Brain microvascular endothelial cell (primary cell): ENCODE measurements at regions not wholly inside any gene's neighbourhood (a gene's known extent, or its start where the extent isn't known, plus 50 kb on each side); places are given as distances from the start of the nearest gene placed in this dataset.
A peak's percentile ranks its signal among the peaks of the same experiment; 100 is the strongest.

Source experiments
- DNase-seq: peaks from one replicate; pipeline ENCODE4 v3.0.0-alpha.2; 2020
- H3K27ac ChIP-seq: fragments of 250-450 bp; sonication (Bioruptor Pico); 2 replicates; pipeline ENCODE4 v1.5.1; 2020; ENCODE audit warnings: mild to moderate bottlenecking, moderate library complexity
- H3K27me3 ChIP-seq: fragments of 250-450 bp; sonication (Bioruptor Pico); replicated peaks from 2 replicates; pipeline ENCODE4 v1.5.1; 2020; ENCODE audit warnings: mild to moderate bottlenecking
- H3K36me3 ChIP-seq: fragments of 250-450 bp; sonication (Bioruptor Pico); replicated peaks from 2 replicates; pipeline ENCODE4 v1.5.1; 2020; ENCODE audit warnings: mild to moderate bottlenecking
- H3K4me3 ChIP-seq: 2 replicates; pipeline ENCODE4 v1.5.1; 2011; ENCODE audit warnings: low read depth, mild to moderate bottlenecking, control low read depth, low read length, moderate library complexity
- CTCF ChIP-seq: IDR thresholded peaks from 2 replicates; pipeline ENCODE4 v1.5.1; 2011; ENCODE audit warnings: low read depth, mild to moderate bottlenecking, moderate library complexity, low read length, control low read depth, inconsistent platforms; ENCODE audit errors: missing control alignments
- in situ Hi-C: cut with HindIII; loops from 2 replicates; pipeline ENCODE4 v1.10.0; 2017; ENCODE audit warnings: low sequenced_read_pairs, low pct_ligation_motif_present

- H3K27ac ChIP-seq: peak overlapping the region; percentile 35
- TF ChIP-seq CTCF: no peak
- no peak for DNase-seq
- in situ Hi-C loops: no loop called here
- no peaks in the 10 kb centered on the region for H3K27me3 ChIP-seq
- no peaks in the 10 kb centered on the region for H3K36me3 ChIP-seq
- no peak overlapping the region for H3K4me3 ChIP-seq
These were observed 142.2 kb upstream of the SEMA3A start for GRCh38 chr7:84336766-84337165.

DNA sequence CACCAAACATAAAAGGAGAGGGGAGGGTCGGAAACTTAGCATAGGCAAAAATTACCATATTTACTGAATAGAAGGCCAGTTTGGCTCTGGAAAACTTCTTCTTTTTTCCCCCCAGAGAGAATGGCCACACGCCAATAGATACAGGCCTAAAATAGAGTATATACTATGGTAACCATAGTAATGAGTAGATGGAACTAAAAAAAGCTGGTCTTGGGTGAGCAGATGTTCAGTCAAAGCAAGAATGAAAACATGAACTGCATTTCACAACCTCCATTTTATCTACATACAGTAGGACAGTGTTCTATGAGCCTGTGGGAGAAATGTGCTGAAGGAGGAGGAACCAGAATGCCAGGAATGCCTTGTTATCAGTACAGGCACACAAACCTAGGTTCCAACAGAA is 141.7 kb upstream of the SEMA3A start:
- no peak for TF ChIP-seq CTCF
- in situ Hi-C loops: no loop called here
- Histone ChIP-seq H3K27me3 (no peaks in the 10 kb centered on the region), H3K36me3 (no peaks in the 10 kb centered on the region), H3K4me3 (no peak overlapping the region), H3K27ac (peak overlapping the region; percentile 35)
- DNase-seq: peak; percentile 91

GRCh38 chr7:84331616-84332015 is 137.0 kb upstream of the SEMA3A start:
- no peak overlapping the region for H3K27ac ChIP-seq
- TF ChIP-seq CTCF: no peak

GRCh38 chr7:84328571-84328970 is 134.0 kb upstream of the SEMA3A start:
- in situ Hi-C loops: no loop called here
- no peak overlapping the region for H3K4me3 ChIP-seq
- H3K27ac ChIP-seq: no peak overlapping the region
- no peaks in the 10 kb centered on the region for H3K36me3 ChIP-seq
- H3K27me3 ChIP-seq: no peaks in the 10 kb centered on the region
- no peak for TF ChIP-seq CTCF
- no peak for DNase-seq

More at GRCh38 chr7:84331616-84332015, 137.0 kb upstream of the SEMA3A start:
- no peaks in the 10 kb centered on the region for H3K36me3 ChIP-seq
- no peak for DNase-seq
- in situ Hi-C loops: no loop called here
- H3K4me3 ChIP-seq: no peak overlapping the region
- no peaks in the 10 kb centered on the region for H3K27me3 ChIP-seq

GRCh38 chr7:84324136-84324630 is 129.6 kb upstream of the SEMA3A start:
- no peaks in the 10 kb centered on the region for H3K27me3 ChIP-seq
- no peak for DNase-seq
- no peaks in the 10 kb centered on the region for H3K36me3 ChIP-seq
- TF ChIP-seq CTCF: no peak
- H3K27ac ChIP-seq: no peak overlapping the region
- H3K4me3 ChIP-seq: no peak overlapping the region
- in situ Hi-C loops: no loop called here

DNA sequence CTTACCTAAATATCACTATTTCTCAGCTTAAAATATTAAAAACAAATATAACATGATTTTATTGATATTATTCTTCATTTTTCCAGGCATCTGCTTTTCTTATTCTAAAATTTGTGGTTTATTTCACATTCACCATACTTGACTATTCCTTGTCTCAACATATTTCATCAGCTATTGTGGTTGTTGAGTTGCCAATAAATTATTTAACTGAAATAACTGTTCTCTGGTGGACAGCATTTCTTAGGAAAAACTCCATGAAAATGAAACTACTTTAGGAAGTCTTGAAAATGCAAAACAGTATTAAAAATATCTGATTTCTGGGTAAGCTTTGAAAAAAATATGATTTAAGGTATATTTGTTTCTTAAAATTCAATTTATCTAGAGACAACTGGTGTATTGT is 122.9 kb upstream of the SEMA3A start:
- no peak overlapping the region for H3K27ac ChIP-seq
- DNase-seq: no peak
- H3K4me3 ChIP-seq: no peak overlapping the region
- no peak for TF ChIP-seq CTCF
- H3K36me3 ChIP-seq: no peaks in the 10 kb centered on the region
- no peaks in the 10 kb centered on the region for H3K27me3 ChIP-seq
- in situ Hi-C loops: no loop called here
